T-cell (primary cell): ENCODE measurements at regions not wholly inside any gene's neighbourhood (a gene's known extent, or its start where the extent isn't known, plus 50 kb on each side); places are given as distances from the start of the nearest gene placed in this dataset.

ENCODE experiments used
- ATAC-seq, 4 experiments: fragments of 200-7000 bp in 3 of 4; fragments of 150-1000 bp in 1 of 4; cut with Tn5 transposase; replicated peaks in 1 of 4; 1 replicate in 3 of 4; 2 replicates in 1 of 4; pipeline ENCODE4 v1.10.0; 2021; ENCODE audit warnings: moderate library complexity in 3 of 4, mild to moderate bottlenecking in 2 of 4, moderate number of reproducible peaks in 1 of 4
- CTCF ChIA-PET, 2 donors: fragments of 300-600 bp; sonication (Branson Sonifier 250); formaldehyde crosslinking; loops; one replicate each; lab custom pipeline; 2022; ENCODE audit warnings: antibody characterized with exemption in 2 of 2; lab: Charles Lee
- POLR2A ChIA-PET, 2 donors: fragments of 300-600 bp; sonication (Branson Sonifier 250); formaldehyde crosslinking; loops; one replicate each; lab custom pipeline; 2022; ENCODE audit warnings: antibody characterized with exemption in 2 of 2; lab: Charles Lee
- DNase-seq, 35 experiments: peaks; one replicate each; pipeline versions ENCODE4 v3.0.0 to v3.0.0-alpha.2; 2013 to 2023
- H3K27ac ChIP-seq: one replicate; pipeline ENCODE4 v1.5.1; 2013; ENCODE audit warnings: low read length
- H3K27me3 ChIP-seq, 2 experiments: replicated peaks in 1 of 2; 1 replicate in 1 of 2; 2 replicates in 1 of 2; pipeline versions ENCODE4 v1.6.1 to v1.7.0; 2013; ENCODE audit warnings: low read length in 1 of 2, mixed read lengths in 1 of 2; ENCODE audit not compliant: control insufficient read depth in 2 of 2, insufficient read depth in 2 of 2; ENCODE audit errors: extremely low read depth in 1 of 2
- H3K36me3 ChIP-seq, 2 donors: 1 replicate in 1 of 2; 2 replicates in 1 of 2; pipeline versions ENCODE4 v1.6.1 to v1.7.0; 2013; ENCODE audit warnings: low read length in 1 of 2; ENCODE audit not compliant: control insufficient read depth in 2 of 2, insufficient read depth in 1 of 2; ENCODE audit errors: extremely low read depth in 1 of 2
- H3K4me1 ChIP-seq, 2 experiments: 1 replicate in 1 of 2; 2 replicates in 1 of 2; pipeline versions ENCODE4 v1.6.1 to v1.7.0; 2013; ENCODE audit warnings: low read length in 2 of 2, mixed read lengths in 1 of 2; ENCODE audit not compliant: insufficient read depth in 2 of 2, control insufficient read depth in 1 of 2; ENCODE audit errors: extremely low read depth in 1 of 2
- H3K4me3 ChIP-seq, 2 donors: 1 replicate in 1 of 2; 2 replicates in 1 of 2; pipeline versions ENCODE4 v1.5.1 to v1.7.0; 2013; ENCODE audit warnings: mild to moderate bottlenecking in 2 of 2, low read length in 1 of 2, moderate library complexity in 1 of 2; ENCODE audit not compliant: control insufficient read depth in 1 of 2; ENCODE audit errors: extremely low read depth in 1 of 2
- H3K9me3 ChIP-seq: 2 replicates; pipeline ENCODE4 v1.7.0; 2013
- H3K27ac Mint-ChIP-seq, 2 donors: one replicate each; pipeline ENCODE4 v1.8.0; 2020 to 2021; ENCODE audit warnings: mild to moderate bottlenecking in 2 of 2, mixed read lengths in 2 of 2
- H3K27me3 Mint-ChIP-seq, 2 donors: one replicate each; pipeline ENCODE4 v1.8.0; 2021 to 2022; ENCODE audit warnings: mixed read lengths in 2 of 2
- H3K36me3 Mint-ChIP-seq: one replicate; pipeline ENCODE4 v1.8.0; 2021; ENCODE audit warnings: mixed read lengths
- H3K4me1 Mint-ChIP-seq, 3 donors: one replicate each; pipeline ENCODE4 v1.8.0; 2020 to 2022; ENCODE audit warnings: mixed read lengths in 3 of 3, mild to moderate bottlenecking in 1 of 3
- H3K4me3 Mint-ChIP-seq, 3 donors: one replicate each; pipeline ENCODE4 v1.8.0; 2020 to 2022; ENCODE audit warnings: mild to moderate bottlenecking in 3 of 3, mixed read lengths in 3 of 3, moderate library complexity in 3 of 3
- H3K9me3 Mint-ChIP-seq, 3 donors: one replicate each; pipeline ENCODE4 v1.8.0; 2020 to 2022; ENCODE audit warnings: mixed read lengths in 3 of 3
- WGBS: methylation state at CpG from one replicate; pipeline ENCODE4 v1.1.5; 2013; ENCODE audit warnings: missing lambda C conversion rate; ENCODE audit not compliant: insufficient coverage; 5-methylcytosine and 5-hydroxymethylcytosine counted together

- ATAC-seq (no peak), DNase-seq (no peak)
- Mint-ChIP-seq H3K27me3 (peaks cover 11 to 22% of the 10 kb centered on the region in 2 donors), H3K36me3 (no peaks in the 10 kb centered on the region), H3K9me3 (peaks cover 4 to 10% (median 9%) of the 10 kb centered on the region in 3 donors), H3K27ac (no peak overlapping the region), H3K4me1 (peaks cover 0 to 2% (median 2%) of the 10 kb centered on the region in 3 donors), H3K4me3 (no peak overlapping the region)
- H3K27ac ChIP-seq, result no peak overlapping the region
- H3K9me3 ChIP-seq, result no peaks in the 10 kb centered on the region
- H3K27me3 ChIP-seq, result peaks cover 0 to 16% of the 10 kb centered on the region in 2 experiments
- no peaks in the 10 kb centered on the region for H3K36me3 ChIP-seq
- POLR2A ChIA-PET, result interaction anchor here in 1 of 2 donors (0.5 kb wide), 1 partner anchor 45 kb away, joined by 3 read pairs; no protein-coding TSS in a partner anchor
- H3K4me3 ChIP-seq, result no peak overlapping the region
- WGBS, result 29% methylated on average over 2 of the region's 3 CpGs
- CTCF ChIA-PET, result no interaction called here
- peaks cover 0 to 2% of the 10 kb centered on the region in 2 experiments for H3K4me1 ChIP-seq
Measured at GRCh38 chr21:38927776-38928175, 122.0 kb downstream of the ETS2 start.

GRCh38 chr21:38925923-38926322 is 120.2 kb downstream of the ETS2 start:
- H3K9me3 ChIP-seq, result no peaks in the 10 kb centered on the region
- H3K27ac ChIP-seq, result no peak overlapping the region
- H3K4me1 ChIP-seq, result peaks cover 0 to 2% of the 10 kb centered on the region in 2 experiments
- no peaks in the 10 kb centered on the region for H3K36me3 Mint-ChIP-seq
- DNase-seq (no peak), ATAC-seq (no peak)
- H3K36me3 ChIP-seq, result no peaks in the 10 kb centered on the region
- no peak overlapping the region for H3K27ac Mint-ChIP-seq
- H3K4me1 Mint-ChIP-seq, result peaks cover 0 to 2% (median 2%) of the 10 kb centered on the region in 3 donors
- peak overlapping the region in 1 of 3 donors; percentile 5 for H3K4me3 Mint-ChIP-seq
- H3K9me3 Mint-ChIP-seq, result peaks cover 4 to 15% (median 9%) of the 10 kb centered on the region in 3 donors
- CTCF ChIA-PET, result no interaction called here
- peaks cover 10 to 30% of the 10 kb centered on the region in 2 donors for H3K27me3 Mint-ChIP-seq
- H3K27me3 ChIP-seq, result peaks cover 0 to 16% of the 10 kb centered on the region in 2 experiments
- POLR2A ChIA-PET, result no interaction called here
- no peak overlapping the region for H3K4me3 ChIP-seq
- WGBS, result 38% methylated on average over 2 of the region's 7 CpGs

GRCh38 chr21:38925478-38925877 is 119.7 kb downstream of the ETS2 start:
- WGBS, result 67% methylated on average over 1 of the region's 3 CpGs

GRCh38 chr21:38924954-38925353 is 119.2 kb downstream of the ETS2 start:
- ATAC-seq (no peak), DNase-seq (no peak)
- Mint-ChIP-seq H3K4me3 (no peak overlapping the region), H3K36me3 (no peaks in the 10 kb centered on the region), H3K27ac (no peak overlapping the region), H3K4me1 (peaks cover 0 to 2% (median 2%) of the 10 kb centered on the region in 3 donors), H3K9me3 (peaks cover 3 to 14% (median 8%) of the 10 kb centered on the region in 3 donors), H3K27me3 (peaks cover 13 to 30% of the 10 kb centered on the region in 2 donors)
- H3K36me3 ChIP-seq, result no peaks in the 10 kb centered on the region
- H3K27ac ChIP-seq, result no peak overlapping the region
- ChIA-PET POLR2A (no interaction called here), CTCF (no interaction called here)
- no peaks in the 10 kb centered on the region for H3K9me3 ChIP-seq
- H3K4me1 ChIP-seq, result peaks cover 0 to 2% of the 10 kb centered on the region in 2 experiments
- no peak overlapping the region for H3K4me3 ChIP-seq
- WGBS, result 72% methylated on average over 3 of the region's 5 CpGs
- H3K27me3 ChIP-seq, result peaks cover 0 to 16% of the 10 kb centered on the region in 2 experiments

More at GRCh38 chr21:38925478-38925877, 119.7 kb downstream of the ETS2 start:
- H3K27me3 Mint-ChIP-seq, result peaks cover 12 to 30% of the 10 kb centered on the region in 2 donors
- Histone ChIP-seq H3K4me3 (no peak overlapping the region), H3K36me3 (no peaks in the 10 kb centered on the region), H3K27me3 (peaks cover 0 to 16% of the 10 kb centered on the region in 2 experiments), H3K4me1 (peaks cover 0 to 2% of the 10 kb centered on the region in 2 experiments), H3K27ac (no peak overlapping the region), H3K9me3 (no peaks in the 10 kb centered on the region)
- ATAC-seq (no peak), DNase-seq (no peak)
- no peak overlapping the region for H3K27ac Mint-ChIP-seq
- POLR2A ChIA-PET, result no interaction called here
- peaks cover 4 to 15% (median 9%) of the 10 kb centered on the region in 3 donors for H3K9me3 Mint-ChIP-seq
- H3K4me1 Mint-ChIP-seq, result peaks cover 0 to 2% (median 2%) of the 10 kb centered on the region in 3 donors
- H3K36me3 Mint-ChIP-seq, result no peaks in the 10 kb centered on the region
- CTCF ChIA-PET, result no interaction called here
- peak overlapping the region in 1 of 3 donors; percentile 5 for H3K4me3 Mint-ChIP-seq

- Histone ChIP-seq H3K4me1 (peaks cover 0 to 2% of the 10 kb centered on the region in 2 experiments), H3K9me3 (no peaks in the 10 kb centered on the region), H3K4me3 (no peak overlapping the region), H3K27ac (no peak overlapping the region), H3K36me3 (no peaks in the 10 kb centered on the region), H3K27me3 (peaks cover 0 to 16% of the 10 kb centered on the region in 2 experiments)
- no peak for ATAC-seq
- ChIA-PET CTCF (no interaction called here), POLR2A (no interaction called here)
- H3K27ac Mint-ChIP-seq, result no peak overlapping the region
- WGBS, result 81% methylated on average over 4 of the region's 4 CpGs
- peaks cover 21 to 30% of the 10 kb centered on the region in 2 donors for H3K27me3 Mint-ChIP-seq
- no peak overlapping the region for H3K4me3 Mint-ChIP-seq
- peaks cover 0 to 7% (median 0%) of the 10 kb centered on the region in 3 donors for H3K9me3 Mint-ChIP-seq
- H3K4me1 Mint-ChIP-seq, result peaks cover 0 to 2% (median 2%) of the 10 kb centered on the region in 3 donors
- no peak for DNase-seq
- no peaks in the 10 kb centered on the region for H3K36me3 Mint-ChIP-seq
Measured at GRCh38 chr21:38923429-38923828, 117.7 kb downstream of the ETS2 start.

GRCh38 chr21:38922474-38923235 is 116.9 kb downstream of the ETS2 start:
- H3K4me1 Mint-ChIP-seq, result peaks cover 0 to 2% (median 2%) of the 10 kb centered on the region in 3 donors
- no peak for DNase-seq
- Histone ChIP-seq H3K27me3 (peaks cover 0 to 16% of the 10 kb centered on the region in 2 experiments), H3K4me3 (no peak overlapping the region), H3K9me3 (no peaks in the 10 kb centered on the region), H3K36me3 (no peaks in the 10 kb centered on the region), H3K27ac (no peak overlapping the region), H3K4me1 (peaks cover 0 to 2% of the 10 kb centered on the region in 2 experiments)
- no CpG with 5 or more reads among the region's 6 CpGs for WGBS
- CTCF ChIA-PET, result no interaction called here
- no peak for ATAC-seq
- no peaks in the 10 kb centered on the region for H3K36me3 Mint-ChIP-seq
- H3K27me3 Mint-ChIP-seq, result peaks cover 21 to 29% of the 10 kb centered on the region in 2 donors
- no peak overlapping the region for H3K27ac Mint-ChIP-seq
- POLR2A ChIA-PET, result no interaction called here
- no peak overlapping the region for H3K4me3 Mint-ChIP-seq
- H3K9me3 Mint-ChIP-seq, result peaks cover 0 to 7% (median 0%) of the 10 kb centered on the region in 3 donors
